22Rv1 (cell line): ENCODE measurements at regions not wholly inside any gene's neighbourhood (a gene's known extent, or its start where the extent isn't known, plus 50 kb on each side); places are given as distances from the start of the nearest gene placed in this dataset.

Experiments
- H3K27ac ChIP-seq: fragments of 450-650 bp; 2 replicates; pipeline ENCODE4 v1.5.1; 2017
- CTCF ChIP-seq: fragments of 450-650 bp; IDR thresholded peaks from 2 replicates; pipeline ENCODE4 v1.5.1; 2017; ENCODE audit warnings: mild to moderate bottlenecking
- ZFX ChIP-seq: fragments of 450-650 bp; IDR thresholded peaks from 2 replicates; pipeline ENCODE4 v1.6.1; 2017; ENCODE audit warnings: antibody characterized with exemption, borderline replicate concordance

- no peak overlapping the region for H3K27ac ChIP-seq
- TF ChIP-seq CTCF (no peak), ZFX (no peak)
These were observed 106.8 kb downstream of the ZBTB18 start for GRCh38 chr1:244157731-244158438.

- H3K27ac ChIP-seq: no peak overlapping the region
- TF ChIP-seq CTCF (no peak), ZFX (no peak)
These were observed 108.6 kb downstream of the ZBTB18 start for GRCh38 chr1:244159646-244160045.

GRCh38 chr1:244160455-244161235, 109.6 kb downstream of the ZBTB18 start:
- TF ChIP-seq ZFX: no peak
- no peak for TF ChIP-seq CTCF
- H3K27ac ChIP-seq: no peak overlapping the region

- no peak overlapping the region for H3K27ac ChIP-seq
- TF ChIP-seq CTCF (no peak), ZFX (no peak)
These were observed 110.1 kb downstream of the ZBTB18 start for GRCh38 chr1:244161236-244161510.

- TF ChIP-seq ZFX (no peak), CTCF (no peak)
- no peak overlapping the region for H3K27ac ChIP-seq
These were observed 111.9 kb downstream of the ZBTB18 start for GRCh38 chr1:244162786-244163530.

- no peak overlapping the region for H3K27ac ChIP-seq
These were observed 112.9 kb downstream of the ZBTB18 start for GRCh38 chr1:244163861-244164510.

More at GRCh38 chr1:244163861-244164510, 112.9 kb downstream of the ZBTB18 start:
- no peak for TF ChIP-seq CTCF
- TF ChIP-seq ZFX: no peak
